SK-N-MC (cell line): ENCODE measurements at regions not wholly inside any gene's neighbourhood (a gene's known extent, or its start where the extent isn't known, plus 50 kb on each side); places are given as distances from the start of the nearest gene placed in this dataset.
"Not testable (repeated sequence)": the region's sequence is repeated elsewhere in the genome, so short reads cannot be mapped to it uniquely, and the experiment has no call there.

ENCODE experiments used
- DNase-seq: peaks from one replicate; pipeline ENCODE4 v3.0.0-alpha.2; 2011; ENCODE audit warnings: low read depth, low spot score
- H3K27ac ChIP-seq: fragments of 200-600 bp; sonication (generic); 2 replicates; pipeline ENCODE4 v1.5.1; 2016; ENCODE audit warnings: mixed run types
- H3K36me3 ChIP-seq: fragments of 200-600 bp; sonication (generic); 2 replicates; pipeline ENCODE4 v1.6.1; 2017; ENCODE audit warnings: antibody characterized with exemption, low read length, mixed read lengths; ENCODE audit not compliant: insufficient read depth
- H3K4me3 ChIP-seq: fragments of 200-600 bp; sonication (generic); 2 replicates; pipeline ENCODE4 v1.5.1; 2016
- H3K9ac ChIP-seq: fragments of 200-600 bp; sonication (generic); 2 replicates; pipeline ENCODE4 v1.8.0; 2017; ENCODE audit warnings: mixed run types, mixed read lengths; ENCODE audit not compliant: insufficient read length
- H3K9me3 ChIP-seq: fragments of 200-600 bp; sonication (generic); 2 replicates; pipeline ENCODE4 v1.6.1; 2017; ENCODE audit warnings: low read depth, mild to moderate bottlenecking, antibody characterized with exemption, low read length, moderate library complexity, mixed read lengths
- EZH2 ChIP-seq: fragments of 200-600 bp; sonication (generic); IDR thresholded peaks from one replicate; pipeline ENCODE4 v1.6.1; 2017; ENCODE audit warnings: antibody characterized with exemption
- FOXP2 ChIP-seq: optimal IDR thresholded peaks from 2 replicates; pipeline ENCODE3; 2011; ENCODE audit warnings: mild to moderate bottlenecking, moderate library complexity; ENCODE audit not compliant: insufficient read depth; ENCODE audit errors: extremely low read length, control extremely low read depth
- POLR2AphosphoS5 ChIP-seq: IDR thresholded peaks from 2 replicates; pipeline ENCODE4 v1.6.1; 2012; ENCODE audit warnings: mild to moderate bottlenecking, low read depth, low read length, borderline replicate concordance

DNA sequence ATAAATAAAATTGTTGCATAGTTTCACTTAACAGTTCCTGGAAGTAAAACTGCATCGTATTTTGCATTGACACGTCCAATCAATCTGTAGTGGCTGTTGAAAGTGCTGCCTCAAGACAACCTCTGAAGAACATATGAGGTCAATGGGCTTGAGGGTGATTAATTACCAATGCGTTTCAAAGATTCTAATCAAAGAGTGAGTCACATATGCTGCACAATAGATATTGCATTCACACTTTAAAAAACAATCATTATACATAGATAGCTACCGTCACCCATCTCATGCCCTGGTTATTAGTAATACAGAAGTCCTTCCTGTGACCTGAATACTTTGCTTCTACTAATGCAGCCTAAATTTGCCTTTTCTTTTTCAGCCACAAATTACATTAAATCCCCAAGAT is 743.3 kb upstream of the SLIT2 start:
- DNase-seq: no peak
- Histone ChIP-seq H3K36me3 (no peaks in the 10 kb centered on the region), H3K9ac (no peak overlapping the region), H3K4me3 (no peak overlapping the region), H3K27ac (no peak overlapping the region), H3K9me3 (no peaks in the 10 kb centered on the region)
- TF ChIP-seq POLR2AphosphoS5: no peak
- no peak for TF ChIP-seq FOXP2
- TF ChIP-seq EZH2: no peak

DNA sequence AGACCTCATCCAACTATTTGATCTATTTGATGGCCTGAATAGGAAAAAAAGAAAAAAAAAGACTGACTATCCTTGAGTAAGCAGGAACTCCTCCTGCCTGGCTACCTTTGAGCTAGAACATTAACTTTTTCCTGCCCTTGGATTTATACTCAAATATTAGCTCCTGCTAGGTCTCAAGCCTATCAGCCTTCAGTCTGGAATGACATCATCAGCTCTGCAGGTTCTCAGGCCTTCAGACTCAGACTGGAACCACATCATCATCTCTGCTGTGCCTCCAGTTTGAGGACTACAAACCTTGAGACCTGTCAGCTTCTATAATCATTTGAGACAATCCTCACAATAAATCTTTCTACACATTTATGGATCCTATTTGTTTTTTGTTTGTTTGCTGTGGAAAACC is 754.0 kb upstream of the SLIT2 start:
- Histone ChIP-seq H3K36me3 (no peaks in the 10 kb centered on the region), H3K4me3 (no peak overlapping the region), H3K9ac (no peak overlapping the region), H3K9me3 (no peaks in the 10 kb centered on the region), H3K27ac (no peak overlapping the region)
- DNase-seq: no peak
- TF ChIP-seq POLR2AphosphoS5 (no peak), EZH2 (no peak), FOXP2 (no peak)

DNA sequence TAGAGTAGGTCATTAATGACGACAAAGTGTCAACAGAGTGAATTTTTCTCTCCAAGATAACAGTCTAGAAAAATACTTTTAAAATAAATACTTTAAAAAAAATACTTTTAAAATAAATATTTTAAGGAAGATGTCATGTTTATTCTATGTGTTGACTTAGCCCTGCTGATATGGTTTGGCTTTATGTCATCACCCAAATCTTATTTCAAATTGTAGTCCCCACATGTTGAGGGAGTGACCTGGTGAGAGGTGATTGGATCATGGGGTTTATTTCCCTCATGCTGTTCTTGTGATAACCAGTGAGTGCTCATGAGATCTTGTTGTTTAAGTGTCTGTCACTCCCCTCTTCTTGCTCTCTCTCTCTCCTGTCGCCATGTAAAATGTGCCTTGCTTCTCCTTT is 754.9 kb upstream of the SLIT2 start:
- Histone ChIP-seq H3K4me3 (no peak overlapping the region), H3K27ac (no peak overlapping the region), H3K9me3 (no peaks in the 10 kb centered on the region), H3K36me3 (no peaks in the 10 kb centered on the region), H3K9ac (no peak overlapping the region)
- DNase-seq: no peak
- TF ChIP-seq POLR2AphosphoS5 (no peak), FOXP2 (no peak), EZH2 (no peak)

DNA sequence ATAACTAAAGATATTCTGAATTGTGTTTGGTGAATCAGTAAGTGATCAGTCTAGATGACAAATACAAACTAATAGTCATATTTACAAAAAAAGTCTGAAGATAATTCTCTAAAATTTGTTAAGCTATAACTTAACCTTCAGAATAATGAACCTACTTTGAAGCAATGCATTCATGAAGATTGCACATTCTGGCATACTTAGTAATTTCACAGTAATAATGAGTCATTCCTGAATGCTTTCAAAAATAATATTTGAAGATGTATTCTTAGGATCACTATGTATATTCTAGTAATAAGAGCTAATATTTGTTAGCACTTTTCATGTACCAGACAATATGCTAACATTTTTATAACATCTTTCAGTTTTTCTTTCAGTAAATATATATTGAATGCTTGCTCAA is 756.7 kb upstream of the SLIT2 start:
- TF ChIP-seq POLR2AphosphoS5: no peak
- TF ChIP-seq EZH2: no peak
- TF ChIP-seq FOXP2: no peak

DNA sequence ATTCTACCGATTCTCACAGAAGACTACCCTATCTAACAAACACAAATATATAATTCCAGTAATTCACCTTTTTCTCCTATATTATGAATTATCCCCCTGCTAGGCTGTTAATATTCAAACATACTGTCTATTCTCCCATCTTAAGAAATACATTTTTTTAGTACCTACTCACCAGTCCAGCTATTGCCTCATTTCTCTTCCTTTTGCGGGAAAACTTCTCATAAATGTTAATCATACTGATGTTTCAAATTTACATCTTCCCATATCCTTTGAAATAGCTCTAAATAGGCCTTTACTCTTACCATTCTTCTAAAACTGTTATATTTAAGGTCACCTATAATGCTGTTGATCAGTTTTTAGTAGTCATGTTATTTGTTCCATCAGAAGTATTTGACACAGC is 759.1 kb upstream of the SLIT2 start:
- Histone ChIP-seq H3K4me3 (no peak overlapping the region), H3K27ac (no peak overlapping the region), H3K36me3 (no peaks in the 10 kb centered on the region), H3K9me3 (no peaks in the 10 kb centered on the region), H3K9ac (no peak overlapping the region)
- TF ChIP-seq EZH2: no peak
- TF ChIP-seq FOXP2: no peak
- TF ChIP-seq POLR2AphosphoS5: no peak
- DNase-seq: no peak

More for the DNA sequence above, 756.7 kb upstream of the SLIT2 start:
- no peaks in the 10 kb centered on the region for H3K9me3 ChIP-seq
- H3K9ac ChIP-seq: no peak overlapping the region
- no peak for DNase-seq
- H3K27ac ChIP-seq: no peak overlapping the region
- no peak overlapping the region for H3K4me3 ChIP-seq
- H3K36me3 ChIP-seq: no peaks in the 10 kb centered on the region

DNA sequence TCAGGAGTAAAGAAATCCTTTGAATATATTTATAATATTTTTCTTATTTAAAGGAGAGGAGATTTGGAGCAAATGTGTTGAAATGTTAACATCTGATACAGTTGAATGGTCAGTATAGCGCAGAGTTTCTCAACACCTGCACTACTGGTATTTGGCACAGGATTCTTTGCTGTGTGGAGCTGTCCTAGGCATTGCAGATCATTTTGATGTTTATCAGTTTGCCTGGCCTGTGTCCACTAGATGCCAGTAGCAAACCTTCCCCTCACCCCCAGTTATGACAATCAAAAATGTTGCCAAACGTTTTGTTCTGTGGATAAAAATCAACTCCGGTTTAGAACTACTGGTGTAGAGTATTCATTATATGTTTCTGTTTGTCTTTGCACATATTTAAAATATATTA is 765.3 kb upstream of the SLIT2 start:
- H3K36me3 ChIP-seq: no peaks in the 10 kb centered on the region
- no peak overlapping the region for H3K27ac ChIP-seq
- H3K9me3 ChIP-seq: no peaks in the 10 kb centered on the region
- H3K9ac ChIP-seq: no peak overlapping the region
- no peak overlapping the region for H3K4me3 ChIP-seq
- no peak for DNase-seq
- TF ChIP-seq EZH2 (no peak), POLR2AphosphoS5 (no peak), FOXP2 (no peak)

DNA sequence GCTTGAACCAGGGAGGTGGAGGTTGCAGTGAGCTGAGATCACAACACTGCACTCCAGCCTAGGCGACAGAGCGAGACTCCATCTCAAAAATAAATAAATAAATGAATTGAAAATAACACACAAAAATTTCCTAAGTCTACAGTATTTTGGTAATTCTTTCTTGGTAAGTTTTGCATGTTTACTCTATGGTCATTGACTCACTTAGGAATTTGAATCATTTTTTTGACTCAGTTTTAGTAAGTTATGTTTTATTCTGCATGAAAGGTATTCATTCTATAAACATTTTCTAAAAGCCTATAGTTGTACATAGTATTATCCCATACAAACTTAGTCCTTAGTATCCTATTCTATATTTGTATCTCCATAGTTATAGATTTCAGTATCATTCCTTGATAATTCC is 772.9 kb upstream of the SLIT2 start:
- no peak for DNase-seq
- TF ChIP-seq FOXP2: no peak
- TF ChIP-seq EZH2: no peak
- no peak for TF ChIP-seq POLR2AphosphoS5
- no peak overlapping the region for H3K27ac ChIP-seq
- no peaks in the 10 kb centered on the region for H3K36me3 ChIP-seq
- H3K9me3 ChIP-seq: no peaks in the 10 kb centered on the region
- H3K9ac ChIP-seq: no peak overlapping the region
- H3K4me3 ChIP-seq: no peak overlapping the region

DNA sequence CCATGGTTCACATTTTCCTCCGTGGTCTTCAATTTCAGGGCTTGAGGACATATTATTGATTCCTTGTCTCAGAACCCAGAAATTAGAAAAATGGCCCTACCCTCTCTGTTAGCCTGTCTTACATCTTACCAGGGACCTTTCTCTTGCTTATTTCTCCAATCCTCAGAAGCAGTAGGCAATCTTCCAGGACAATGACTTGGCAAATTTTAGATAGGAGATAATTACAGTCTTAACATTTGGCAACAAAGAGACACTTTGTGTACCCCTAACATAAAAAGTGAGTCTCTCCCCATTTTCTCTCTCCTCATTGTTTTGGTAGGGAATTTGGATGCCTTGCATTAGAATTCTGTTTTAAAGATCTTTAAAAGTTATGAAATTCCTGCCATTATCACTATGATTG is 778.1 kb upstream of the SLIT2 start:
- no peaks in the 10 kb centered on the region for H3K36me3 ChIP-seq
- no peak for DNase-seq
- H3K27ac ChIP-seq: no peak overlapping the region
- H3K4me3 ChIP-seq: no peak overlapping the region
- no peaks in the 10 kb centered on the region for H3K9me3 ChIP-seq
- TF ChIP-seq POLR2AphosphoS5 (no peak), EZH2 (no peak), FOXP2 (no peak)
- H3K9ac ChIP-seq: no peak overlapping the region

DNA sequence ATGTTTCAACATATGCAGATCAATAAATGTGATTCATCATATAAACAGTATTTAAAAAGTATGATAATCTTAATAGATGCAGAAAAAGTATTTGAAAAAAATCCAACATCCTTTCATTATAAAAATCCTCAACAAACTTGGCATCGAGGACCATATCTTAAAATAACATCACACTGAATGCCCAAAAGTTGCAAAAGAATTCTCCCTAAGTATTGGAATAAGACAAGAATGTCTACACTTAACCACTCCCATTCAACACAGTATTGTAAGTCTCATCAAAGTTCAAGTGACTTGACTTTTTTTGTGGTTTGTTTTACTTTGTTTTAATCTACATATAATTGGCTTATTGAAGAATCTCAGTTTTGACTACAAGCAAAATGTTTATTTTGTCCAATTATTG is 779.0 kb upstream of the SLIT2 start:
- no peak for TF ChIP-seq POLR2AphosphoS5
- no peak for TF ChIP-seq EZH2
- TF ChIP-seq FOXP2: no peak
- Histone ChIP-seq H3K9me3 (no peaks in the 10 kb centered on the region), H3K27ac (no peak overlapping the region), H3K4me3 (no peak overlapping the region), H3K36me3 (no peaks in the 10 kb centered on the region), H3K9ac (no peak overlapping the region)
- DNase-seq: no peak

DNA sequence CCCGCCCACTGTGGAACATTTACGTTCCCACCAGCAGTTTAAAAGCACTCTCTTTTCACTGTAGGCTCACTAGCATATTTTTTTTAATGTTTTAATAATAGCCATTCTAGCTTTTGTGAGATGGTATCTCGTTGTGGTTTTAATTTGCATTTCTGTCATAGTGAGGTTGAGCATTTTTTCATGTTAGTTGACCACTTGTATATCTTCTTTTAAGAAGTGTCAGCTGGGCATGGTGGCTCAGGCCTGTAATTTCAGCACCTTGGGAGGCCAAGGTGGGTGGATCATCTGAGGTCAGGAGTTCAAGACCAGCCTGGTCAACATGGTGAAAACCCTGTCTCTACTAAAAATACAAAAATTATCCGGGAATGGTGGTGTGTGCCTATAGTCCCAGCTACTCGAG is 781.7 kb upstream of the SLIT2 start:
- not testable (repeated sequence) for H3K27ac ChIP-seq, H3K9me3 ChIP-seq, H3K36me3 ChIP-seq, DNase-seq, H3K9ac ChIP-seq, H3K4me3 ChIP-seq
